Skeletal muscle tissue (tissue), 3 donors: ENCODE measurements at regions not wholly inside any gene's neighbourhood (a gene's known extent, or its start where the extent isn't known, plus 50 kb on each side); places are given as distances from the start of the nearest gene placed in this dataset.

Experiments used
- H3K27ac ChIP-seq: one replicate; pipeline ENCODE4 v1.7.0; 2013; ENCODE audit warnings: mild to moderate bottlenecking, low read depth, low read length, inconsistent platforms
- H3K27me3 ChIP-seq, 3 donors: one replicate each; pipeline ENCODE4 v1.7.0; 2013; ENCODE audit warnings: low read length in 3 of 3; ENCODE audit not compliant: control insufficient read depth in 3 of 3, insufficient read depth in 3 of 3
- H3K36me3 ChIP-seq, 3 donors: one replicate each; pipeline ENCODE4 v1.7.0; 2013; ENCODE audit warnings: low read length in 3 of 3; ENCODE audit not compliant: control insufficient read depth in 3 of 3, insufficient read depth in 3 of 3
- H3K4me1 ChIP-seq, 3 donors: one replicate each; pipeline ENCODE4 v1.7.0; 2013; ENCODE audit warnings: low read length in 3 of 3, mild to moderate bottlenecking in 3 of 3; ENCODE audit not compliant: control insufficient read depth in 3 of 3, insufficient read depth in 3 of 3
- H3K4me3 ChIP-seq, 3 donors: one replicate each; pipeline ENCODE4 v1.7.0; 2013; ENCODE audit warnings: low read length in 3 of 3
- H3K9ac ChIP-seq, 3 donors: one replicate each; pipeline ENCODE4 v1.7.0; 2013; ENCODE audit warnings: low read length in 3 of 3, mild to moderate bottlenecking in 3 of 3, moderate library complexity in 2 of 3, low read depth in 1 of 3
- H3K9me3 ChIP-seq, 3 donors: one replicate each; pipeline ENCODE4 v1.7.0; 2013; ENCODE audit warnings: low read length in 3 of 3; ENCODE audit not compliant: control insufficient read depth in 3 of 3
- donor health status: Osteomylitis.

GRCh38 chr2:241942416-241943208 is 73.1 kb downstream of the RTP5 start:
- no peaks in the 10 kb centered on the region for H3K4me1 ChIP-seq
- peaks cover 0 to 3% (median 0%) of the 10 kb centered on the region in 3 donors for H3K9me3 ChIP-seq
- H3K36me3 ChIP-seq: no peaks in the 10 kb centered on the region
- H3K9ac ChIP-seq: no peak overlapping the region
- H3K4me3 ChIP-seq: no peak overlapping the region
- peaks cover 5 to 33% (median 17%) of the 10 kb centered on the region in 3 donors for H3K27me3 ChIP-seq
- no peak overlapping the region for H3K27ac ChIP-seq

- peaks cover 11 to 40% (median 23%) of the 10 kb centered on the region in 3 donors for H3K27me3 ChIP-seq
- H3K36me3 ChIP-seq: no peaks in the 10 kb centered on the region
- no peak overlapping the region for H3K9ac ChIP-seq
- peaks cover 0 to 3% (median 0%) of the 10 kb centered on the region in 3 donors for H3K9me3 ChIP-seq
- no peaks in the 10 kb centered on the region for H3K4me1 ChIP-seq
- H3K4me3 ChIP-seq: no peak overlapping the region
- no peak overlapping the region for H3K27ac ChIP-seq
These were observed 73.8 kb downstream of the RTP5 start for GRCh38 chr2:241943209-241943850.

- Histone ChIP-seq H3K9ac (no peak overlapping the region), H3K27ac (no peak overlapping the region), H3K27me3 (peaks cover 17 to 46% (median 28%) of the 10 kb centered on the region in 3 donors), H3K4me1 (no peaks in the 10 kb centered on the region), H3K36me3 (no peaks in the 10 kb centered on the region), H3K4me3 (no peak overlapping the region), H3K9me3 (peaks cover 0 to 3% (median 0%) of the 10 kb centered on the region in 3 donors)
These were observed 74.5 kb downstream of the RTP5 start for GRCh38 chr2:241943961-241944575.

GRCh38 chr2:241944821-241945220 is 75.3 kb downstream of the RTP5 start:
- no peak overlapping the region for H3K27ac ChIP-seq
- peaks cover 0 to 3% (median 0%) of the 10 kb centered on the region in 3 donors for H3K9me3 ChIP-seq
- no peak overlapping the region for H3K9ac ChIP-seq
- no peaks in the 10 kb centered on the region for H3K36me3 ChIP-seq
- no peak overlapping the region for H3K4me3 ChIP-seq
- H3K27me3 ChIP-seq: peaks cover 20 to 53% (median 32%) of the 10 kb centered on the region in 3 donors
- no peaks in the 10 kb centered on the region for H3K4me1 ChIP-seq

DNA sequence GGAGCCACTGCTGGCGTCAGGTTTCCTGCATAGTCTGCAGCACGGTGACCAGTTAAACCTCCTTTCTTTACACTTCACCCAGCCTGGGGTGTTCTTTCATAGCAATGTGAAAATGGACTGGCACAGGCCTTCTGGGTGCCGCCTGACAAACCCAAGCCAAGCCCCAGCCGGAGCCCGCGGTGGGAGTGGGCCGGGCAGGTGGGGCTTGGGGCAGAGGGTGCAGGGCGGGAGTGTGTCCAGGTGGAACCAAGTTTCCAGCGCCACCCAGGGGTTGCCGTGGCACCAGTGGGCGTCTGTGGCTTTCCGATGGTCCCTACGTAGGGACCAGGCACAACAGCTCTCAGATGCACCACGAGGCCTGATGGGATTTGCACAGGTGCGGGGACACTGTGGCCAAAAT is 75.8 kb downstream of the RTP5 start:
- H3K27ac ChIP-seq: no peak overlapping the region
- H3K9ac ChIP-seq: no peak overlapping the region
- H3K4me1 ChIP-seq: no peaks in the 10 kb centered on the region
- H3K9me3 ChIP-seq: peaks cover 0 to 2% (median 0%) of the 10 kb centered on the region in 3 donors
- H3K27me3 ChIP-seq: peaks cover 25 to 58% (median 37%) of the 10 kb centered on the region in 3 donors
- H3K4me3 ChIP-seq: no peak overlapping the region
- H3K36me3 ChIP-seq: no peaks in the 10 kb centered on the region

DNA sequence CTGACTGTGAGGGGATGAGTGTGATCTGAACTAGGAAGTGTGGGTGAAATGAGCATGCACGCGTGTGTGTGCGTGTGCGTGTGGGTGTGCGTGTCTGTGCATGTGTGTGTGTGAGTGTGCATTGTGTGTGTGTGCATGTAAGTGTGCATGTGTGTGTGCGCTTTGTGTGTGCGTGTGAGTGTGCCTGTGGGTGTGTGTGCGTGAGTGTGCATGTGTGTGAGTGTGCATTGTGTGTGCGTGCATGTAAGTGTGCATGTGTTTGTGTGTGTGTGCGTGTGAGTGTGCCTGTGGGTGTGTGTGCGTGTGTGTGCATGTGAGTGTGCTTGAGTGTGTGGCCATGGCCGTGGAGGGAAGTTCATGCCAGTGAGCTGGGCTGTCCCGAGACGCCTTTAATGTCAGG is 76.3 kb downstream of the RTP5 start:
- Histone ChIP-seq H3K27me3 (peaks cover 30 to 62% (median 39%) of the 10 kb centered on the region in 3 donors), H3K4me3 (no peak overlapping the region), H3K4me1 (peaks cover 0 to 4% (median 2%) of the 10 kb centered on the region in 3 donors), H3K36me3 (no peaks in the 10 kb centered on the region), H3K9me3 (no peaks in the 10 kb centered on the region), H3K9ac (no peak overlapping the region), H3K27ac (no peak overlapping the region)

GRCh38 chr2:241946306-241947003 is 76.9 kb downstream of the RTP5 start:
- no peak overlapping the region for H3K9ac ChIP-seq
- no peak overlapping the region for H3K4me3 ChIP-seq
- H3K27ac ChIP-seq: no peak overlapping the region
- H3K27me3 ChIP-seq: peaks cover 30 to 62% (median 39%) of the 10 kb centered on the region in 3 donors
- H3K9me3 ChIP-seq: no peaks in the 10 kb centered on the region
- H3K4me1 ChIP-seq: peaks cover 0 to 7% (median 4%) of the 10 kb centered on the region in 3 donors
- no peaks in the 10 kb centered on the region for H3K36me3 ChIP-seq

GRCh38 chr2:241947004-241947350 is 77.4 kb downstream of the RTP5 start:
- H3K4me3 ChIP-seq: no peak overlapping the region

GRCh38 chr2:241947401-241947800 is 77.9 kb downstream of the RTP5 start:
- Histone ChIP-seq H3K4me3 (no peak overlapping the region), H3K9ac (no peak overlapping the region), H3K36me3 (no peaks in the 10 kb centered on the region), H3K27me3 (peaks cover 30 to 63% (median 39%) of the 10 kb centered on the region in 3 donors), H3K4me1 (peaks cover 0 to 7% (median 4%) of the 10 kb centered on the region in 3 donors), H3K9me3 (no peaks in the 10 kb centered on the region), H3K27ac (no peak overlapping the region)

More at GRCh38 chr2:241947004-241947350, 77.4 kb downstream of the RTP5 start:
- peaks cover 30 to 64% (median 39%) of the 10 kb centered on the region in 3 donors for H3K27me3 ChIP-seq
- no peak overlapping the region for H3K9ac ChIP-seq
- H3K4me1 ChIP-seq: peaks cover 0 to 7% (median 4%) of the 10 kb centered on the region in 3 donors
- H3K9me3 ChIP-seq: no peaks in the 10 kb centered on the region
- no peaks in the 10 kb centered on the region for H3K36me3 ChIP-seq
- no peak overlapping the region for H3K27ac ChIP-seq
